Kidney (tissue), 13 donors: ENCODE measurements at regions not wholly inside any gene's neighbourhood (a gene's known extent, or its start where the extent isn't known, plus 50 kb on each side); places are given as distances from the start of the nearest gene placed in this dataset.

Source experiments
- DNase-seq, 5 donors: peaks; one replicate each; pipeline ENCODE4 v3.0.0-alpha.2; 2013 to 2020
- FAIRE-seq: peaks from 2 replicates; lab custom pipeline; 2012; peaks lifted over from hg19 to GRCh38; lab: Jason Lieb, UNC
- H3K27ac ChIP-seq, 2 donors: one replicate each; pipeline ENCODE4 v1.7.0; 2013; ENCODE audit warnings: low read depth in 2 of 2, low read length in 2 of 2, inconsistent platforms in 1 of 2
- H3K27me3 ChIP-seq: one replicate; pipeline ENCODE4 v1.7.1; 2013; ENCODE audit warnings: low read length, inconsistent platforms; ENCODE audit not compliant: control insufficient read depth, insufficient read depth
- H3K36me3 ChIP-seq, 3 donors: one replicate each; pipeline versions ENCODE4 v1.7.0 to v1.7.1; 2013; ENCODE audit warnings: low read length in 3 of 3, control low read depth in 1 of 3, inconsistent platforms in 1 of 3; ENCODE audit not compliant: insufficient read depth in 3 of 3, control insufficient read depth in 2 of 3
- H3K4me1 ChIP-seq, 3 donors: one replicate each; pipeline versions ENCODE4 v1.7.0 to v1.7.1; 2013; ENCODE audit warnings: low read length in 3 of 3, inconsistent platforms in 1 of 3, low read depth in 1 of 3; ENCODE audit not compliant: control insufficient read depth in 2 of 3, insufficient read depth in 2 of 3
- H3K4me3 ChIP-seq, 3 donors: one replicate each; pipeline versions ENCODE4 v1.7.0 to v1.8.1; 2013; ENCODE audit warnings: low read length in 3 of 3, control low read depth in 1 of 3, inconsistent platforms in 1 of 3
- H3K9ac ChIP-seq, 3 donors: one replicate each; pipeline versions ENCODE4 v1.7.0 to v1.7.1; 2013; ENCODE audit warnings: low read length in 3 of 3, control low read depth in 1 of 3, inconsistent platforms in 1 of 3
- H3K9me3 ChIP-seq, 3 donors: one replicate each; pipeline versions ENCODE4 v1.7.0 to v1.7.1; 2013; ENCODE audit warnings: low read length in 3 of 3, control low read depth in 1 of 3, inconsistent platforms in 1 of 3; ENCODE audit not compliant: control insufficient read depth in 2 of 3, insufficient read depth in 1 of 3
- CTCF ChIP-seq: IDR thresholded peaks from 3 replicates; pipeline ENCODE4 v1.5.1; 2012; ENCODE audit warnings: mild to moderate bottlenecking, moderate library complexity, borderline replicate concordance; ENCODE audit not compliant: insufficient read depth; ENCODE audit errors: extremely low read depth
- intact Hi-C: fragments of 100-400 bp; cut with DNase I; formaldehyde crosslinking; loops from one replicate; pipeline ENCODE4 v1.11.1; 2022
- donor health status: control.
- donor health status: control.
- donor health status: control.
- donor health status: control.
- donor health status: control.
- donor health status: DM: yes; HTN: yes; CAD: no.
- donor health status: Normal renal cell carcinoma (clear cell type).

- Histone ChIP-seq H3K4me3 (no peak overlapping the region), H3K27ac (no peak overlapping the region), H3K9ac (no peak overlapping the region), H3K9me3 (no peaks in the 10 kb centered on the region), H3K27me3 (no peaks in the 10 kb centered on the region), H3K36me3 (no peaks in the 10 kb centered on the region), H3K4me1 (no peaks in the 10 kb centered on the region)
- FAIRE-seq (no peak), DNase-seq (no peak)
- intact Hi-C loops: no loop called here
- TF ChIP-seq CTCF: no peak
Measured at GRCh38 chr3:36196058-36196457, 184.2 kb upstream of the STAC start.

- FAIRE-seq (no peak), DNase-seq (no peak)
- intact Hi-C loops: no loop called here
- Histone ChIP-seq H3K9me3 (no peaks in the 10 kb centered on the region), H3K27me3 (no peaks in the 10 kb centered on the region), H3K9ac (no peak overlapping the region), H3K36me3 (no peaks in the 10 kb centered on the region), H3K27ac (no peak overlapping the region), H3K4me3 (no peak overlapping the region), H3K4me1 (no peaks in the 10 kb centered on the region)
- TF ChIP-seq CTCF: no peak
Measured at GRCh38 chr3:36197151-36197550, 183.2 kb upstream of the STAC start.

GRCh38 chr3:36201546-36201945 lies 178.8 kb upstream of the STAC start:
- Histone ChIP-seq H3K4me1 (no peaks in the 10 kb centered on the region), H3K27ac (no peak overlapping the region), H3K27me3 (no peaks in the 10 kb centered on the region), H3K9me3 (no peaks in the 10 kb centered on the region), H3K36me3 (no peaks in the 10 kb centered on the region), H3K4me3 (no peak overlapping the region), H3K9ac (no peak overlapping the region)
- TF ChIP-seq CTCF: no peak
- intact Hi-C loops: no loop called here
- FAIRE-seq (no peak), DNase-seq (peak in 3 of 5 donors; percentile 16 to 40 (median 21))

- H3K9ac ChIP-seq: no peak overlapping the region
- H3K27ac ChIP-seq: no peak overlapping the region
- no peaks in the 10 kb centered on the region for H3K36me3 ChIP-seq
- H3K27me3 ChIP-seq: no peaks in the 10 kb centered on the region
- DNase-seq: peak in 2 of 5 donors; percentile 21 to 35
- FAIRE-seq: no peak
- no peak overlapping the region for H3K4me3 ChIP-seq
- H3K9me3 ChIP-seq: no peaks in the 10 kb centered on the region
- no peak for TF ChIP-seq CTCF
- H3K4me1 ChIP-seq: no peaks in the 10 kb centered on the region
- intact Hi-C loops: no loop called here
Measured at GRCh38 chr3:36206956-36207580, 173.2 kb upstream of the STAC start.
